HCT116 (cell line): ENCODE measurements at regions not wholly inside any gene's neighbourhood (a gene's known extent, or its start where the extent isn't known, plus 50 kb on each side); places are given as distances from the start of the nearest gene placed in this dataset.

ENCODE experiments used
- ATAC-seq: fragments of 200-7000 bp; cut with Tn5 transposase; 2 replicates; pipeline ENCODE4 v1.9.1; 2020; ENCODE audit warnings: mild to moderate bottlenecking, moderate library complexity
- BruUV-seq: library from RNA; stranded (reverse); fragments of 400-500 nt; replicated peaks from 2 replicates; lab custom pipeline; 2021; lab: Mats Ljungman, UMichigan
- CTCF ChIA-PET: fragments of 300-600 bp; sonication (Branson Sonifier 250); formaldehyde crosslinking; loops from one replicate; lab custom pipeline; 2021; ENCODE audit warnings: antibody characterized with exemption; lab: Charles Lee
- POLR2A ChIA-PET: fragments of 300-600, 350-600 bp; sonication (Branson Sonifier 250); formaldehyde crosslinking; loops from one replicate; lab custom pipeline; 2021; ENCODE audit warnings: antibody characterized with exemption; lab: Charles Lee
- RAD21 ChIA-PET, 2 experiments: fragments of 300-600 bp; sonication (Branson Sonifier 250); formaldehyde crosslinking; loops; one replicate each; lab custom pipeline; 2023; ENCODE audit warnings: low total read pairs in 2 of 2; ENCODE audit not compliant: uncharacterized antibody in 2 of 2, unreplicated experiment in 2 of 2, low non-redundant PET in 1 of 2; lab: Charles Lee
- DNase-seq: peaks from one replicate; pipeline ENCODE4 v3.0.0-alpha.2; 2010; ENCODE audit warnings: low read depth, low spot score
- H2AFZ ChIP-seq: fragments of 200-600 bp; shearing (Covaris generic), sonication (generic); 2 replicates; pipeline ENCODE4 v1.6.1; 2017; ENCODE audit warnings: low read depth, mixed run types, mixed read lengths, antibody characterized with exemption, low read length; ENCODE audit not compliant: poor library complexity, severe bottlenecking
- H3K27ac ChIP-seq: 2 replicates; pipeline ENCODE4 v1.5.1; 2012; ENCODE audit warnings: low read depth, low read length
- H3K27me3 ChIP-seq: fragments of 200-600 bp; sonication (generic); 2 replicates; pipeline ENCODE4 v1.6.1; 2016; ENCODE audit warnings: mixed run types, low read length, mixed read lengths; ENCODE audit not compliant: insufficient read depth
- H3K36me3 ChIP-seq, 2 experiments: fragments of 200-500 bp in 1 of 2; fragments of 200-600 bp in 1 of 2; sonication (Bioruptor generic) in 1 of 2; sonication (generic) in 1 of 2; 2 replicates each; pipeline versions ENCODE4 v1.5.1 to v1.6.1; 2014 to 2016; ENCODE audit warnings: low read length in 2 of 2, inconsistent platforms in 1 of 2, mixed read lengths in 1 of 2, mixed run types in 1 of 2; ENCODE audit not compliant: insufficient read depth in 2 of 2, control insufficient read depth in 1 of 2
- H3K4me1 ChIP-seq, 2 experiments: fragments of 200-600 bp in 1 of 2; sonication (generic) in 1 of 2; 2 replicates each; pipeline versions ENCODE4 v1.5.1 to v1.6.1; 2012 to 2017; ENCODE audit warnings: low read length in 2 of 2, inconsistent platforms in 1 of 2, mild to moderate bottlenecking in 1 of 2, mixed read lengths in 1 of 2, mixed run types in 1 of 2, moderate library complexity in 1 of 2; ENCODE audit not compliant: insufficient read depth in 2 of 2, control insufficient read depth in 1 of 2
- H3K4me2 ChIP-seq: fragments of 200-600 bp; sonication (generic); 2 replicates; pipeline ENCODE4 v1.6.1; 2017; ENCODE audit warnings: mixed run types, low read length, mixed read lengths
- H3K4me3 ChIP-seq, 2 experiments: fragments of 200-600 bp in 1 of 2; sonication (generic) in 1 of 2; replicated peaks in 1 of 2; 2 replicates each; pipeline ENCODE4 v1.5.1; 2011 to 2016; ENCODE audit warnings: low read length in 2 of 2, control low read depth in 1 of 2, low read depth in 1 of 2, mild to moderate bottlenecking in 1 of 2, mixed read lengths in 1 of 2, mixed run types in 1 of 2
- H3K79me2 ChIP-seq: fragments of 200-600 bp; sonication (generic); 2 replicates; pipeline ENCODE4 v1.6.1; 2017; ENCODE audit warnings: mild to moderate bottlenecking, mixed run types, low read length, moderate library complexity, mixed read lengths; ENCODE audit not compliant: insufficient read depth
- H3K9ac ChIP-seq: fragments of 200-600 bp; sonication (generic); 2 replicates; pipeline ENCODE4 v1.6.1; 2016; ENCODE audit warnings: low read length, mixed read lengths
- H3K9me2 ChIP-seq: fragments of 200-600 bp; sonication (generic), shearing (Covaris generic); 2 replicates; pipeline ENCODE4 v1.6.1; 2017; ENCODE audit warnings: mixed run types, mild to moderate bottlenecking, moderate library complexity; ENCODE audit not compliant: insufficient read depth
- H3K9me3 ChIP-seq, 2 experiments: fragments of 200-500 bp in 1 of 2; fragments of 200-600 bp in 1 of 2; sonication (Bioruptor generic) in 1 of 2; sonication (generic) in 1 of 2; 2 replicates each; pipeline ENCODE4 v1.6.1; 2014 to 2017; ENCODE audit warnings: low read length in 2 of 2, mixed read lengths in 2 of 2, inconsistent platforms in 1 of 2, low read depth in 1 of 2, mild to moderate bottlenecking in 1 of 2, mixed run types in 1 of 2, moderate library complexity in 1 of 2; ENCODE audit not compliant: control insufficient read depth in 1 of 2, insufficient read depth in 1 of 2
- H4K20me1 ChIP-seq: fragments of 200-600 bp; sonication (generic), shearing (Covaris generic); 2 replicates; pipeline ENCODE4 v1.6.1; 2017; ENCODE audit warnings: mixed run types, mild to moderate bottlenecking, moderate library complexity; ENCODE audit not compliant: insufficient read depth
- ATF3 ChIP-seq: IDR thresholded peaks from 2 replicates; pipeline ENCODE4 v1.6.1; 2012
- EGR1 ChIP-seq: IDR thresholded peaks from 2 replicates; pipeline ENCODE4 v1.6.1; 2012; ENCODE audit warnings: low read depth
- EZH2 ChIP-seq: fragments of 200-600 bp; sonication (generic); IDR thresholded peaks from 2 replicates; pipeline ENCODE4 v1.6.1; 2017; ENCODE audit warnings: antibody characterized with exemption, mixed run types
- EZH2phosphoT487 ChIP-seq: fragments of 200-600 bp; IDR thresholded peaks from 2 replicates; pipeline ENCODE4 v1.6.1; 2018; ENCODE audit warnings: antibody characterized with exemption, borderline replicate concordance
- POLR2A ChIP-seq: IDR thresholded peaks from 2 replicates; pipeline ENCODE4 v1.7.0; 2011; ENCODE audit warnings: borderline replicate concordance; ENCODE audit not compliant: insufficient read depth, insufficient read length; ENCODE audit errors: extremely low read depth
- RAD21 ChIP-seq: IDR thresholded peaks from 2 replicates; pipeline ENCODE4 v1.6.1; 2012; ENCODE audit warnings: low read depth, mild to moderate bottlenecking
- SP1 ChIP-seq: IDR thresholded peaks from 2 replicates; pipeline ENCODE4 v1.6.1; 2012; ENCODE audit warnings: low read depth
- intact Hi-C: fragments of 100-400 bp; cut with micrococcal nuclease; formaldehyde crosslinking; loops from 2 replicates; pipeline ENCODE4 v1.10.0; 2022
- TF ChIP-seq, protein P1 (sequence below): IDR thresholded peaks from 2 replicates; pipeline ENCODE4 v1.6.1; 2012; ENCODE audit warnings: low read depth

GRCh38 chr16:87156195-87156594 lies 161.0 kb downstream of the C16orf95 start:
- no peaks in the 10 kb centered on the region for H3K9me3 ChIP-seq
- ChIA-PET POLR2A (no interaction called here), CTCF (no interaction called here), RAD21 (no interaction called here)
- no peaks in the 10 kb centered on the region for H4K20me1 ChIP-seq
- DNase-seq (no peak), ATAC-seq (no peak)
- H3K27me3 ChIP-seq = 0 out of 2 replicates have a peak, but pooled peaks cover 3% of the 10 kb centered on the region
- no peak overlapping the region for H2AFZ ChIP-seq
- intact Hi-C loops = no loop called here
- no peak overlapping the region for H3K9ac ChIP-seq
- no peaks in the 10 kb centered on the region for H3K4me1 ChIP-seq
- no peak overlapping the region for H3K4me2 ChIP-seq
- H3K79me2 ChIP-seq = no peaks in the 10 kb centered on the region
- H3K36me3 ChIP-seq = no peaks in the 10 kb centered on the region
- no peak overlapping the region for H3K27ac ChIP-seq
- H3K9me2 ChIP-seq = no peaks in the 10 kb centered on the region
- BruUV-seq = no TSS peak
- TF ChIP-seq, protein P1, sequence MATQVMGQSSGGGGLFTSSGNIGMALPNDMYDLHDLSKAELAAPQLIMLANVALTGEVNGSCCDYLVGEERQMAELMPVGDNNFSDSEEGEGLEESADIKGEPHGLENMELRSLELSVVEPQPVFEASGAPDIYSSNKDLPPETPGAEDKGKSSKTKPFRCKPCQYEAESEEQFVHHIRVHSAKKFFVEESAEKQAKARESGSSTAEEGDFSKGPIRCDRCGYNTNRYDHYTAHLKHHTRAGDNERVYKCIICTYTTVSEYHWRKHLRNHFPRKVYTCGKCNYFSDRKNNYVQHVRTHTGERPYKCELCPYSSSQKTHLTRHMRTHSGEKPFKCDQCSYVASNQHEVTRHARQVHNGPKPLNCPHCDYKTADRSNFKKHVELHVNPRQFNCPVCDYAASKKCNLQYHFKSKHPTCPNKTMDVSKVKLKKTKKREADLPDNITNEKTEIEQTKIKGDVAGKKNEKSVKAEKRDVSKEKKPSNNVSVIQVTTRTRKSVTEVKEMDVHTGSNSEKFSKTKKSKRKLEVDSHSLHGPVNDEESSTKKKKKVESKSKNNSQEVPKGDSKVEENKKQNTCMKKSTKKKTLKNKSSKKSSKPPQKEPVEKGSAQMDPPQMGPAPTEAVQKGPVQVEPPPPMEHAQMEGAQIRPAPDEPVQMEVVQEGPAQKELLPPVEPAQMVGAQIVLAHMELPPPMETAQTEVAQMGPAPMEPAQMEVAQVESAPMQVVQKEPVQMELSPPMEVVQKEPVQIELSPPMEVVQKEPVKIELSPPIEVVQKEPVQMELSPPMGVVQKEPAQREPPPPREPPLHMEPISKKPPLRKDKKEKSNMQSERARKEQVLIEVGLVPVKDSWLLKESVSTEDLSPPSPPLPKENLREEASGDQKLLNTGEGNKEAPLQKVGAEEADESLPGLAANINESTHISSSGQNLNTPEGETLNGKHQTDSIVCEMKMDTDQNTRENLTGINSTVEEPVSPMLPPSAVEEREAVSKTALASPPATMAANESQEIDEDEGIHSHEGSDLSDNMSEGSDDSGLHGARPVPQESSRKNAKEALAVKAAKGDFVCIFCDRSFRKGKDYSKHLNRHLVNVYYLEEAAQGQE = no peak
- TF ChIP-seq EZH2 = no peak
- no peak overlapping the region for H3K4me3 ChIP-seq

GRCh38 chr16:87160234-87160636 lies 157.0 kb downstream of the C16orf95 start:
- no peaks in the 10 kb centered on the region for H3K79me2 ChIP-seq
- no peak overlapping the region for H3K4me3 ChIP-seq
- no peaks in the 10 kb centered on the region for H3K9me2 ChIP-seq
- TF ChIP-seq SP1 = no peak
- no peak for TF ChIP-seq EZH2
- TF ChIP-seq EZH2phosphoT487 = no peak
- TF ChIP-seq POLR2A = no peak
- no peak for TF ChIP-seq EGR1
- TF ChIP-seq RAD21 = no peak
- no peak for TF ChIP-seq ATF3
- H3K27me3 ChIP-seq = peaks cover 8% of the 10 kb centered on the region; the same call in 1 of the 2 replicates
- intact Hi-C loops = no loop called here
- ATAC-seq = no peak
- no peaks in the 10 kb centered on the region for H4K20me1 ChIP-seq
- H3K36me3 ChIP-seq = no peaks in the 10 kb centered on the region
- no peak overlapping the region for H3K27ac ChIP-seq
- H3K4me1 ChIP-seq = no peaks in the 10 kb centered on the region
- RAD21 ChIA-PET = no interaction called here
- BruUV-seq = no TSS peak
- POLR2A ChIA-PET = interaction anchor here (0.5 kb wide), 1 partner anchor 81 kb away, joined by 4 read pairs; no protein-coding TSS in a partner anchor
- no peak for DNase-seq
- H3K9me3 ChIP-seq = no peaks in the 10 kb centered on the region
- no peak overlapping the region for H3K4me2 ChIP-seq
- no peak overlapping the region for H2AFZ ChIP-seq
- no peak overlapping the region for H3K9ac ChIP-seq
- CTCF ChIA-PET = interaction anchor here (1.1 kb wide), 1 partner anchor 584 kb away, joined by 4 read pairs; no protein-coding TSS in a partner anchor
